ENCODE measurements at regions not wholly inside any gene's neighbourhood (a gene's known extent, or its start where the extent isn't known, plus 50 kb on each side); places are given as distances from the start of the nearest gene placed in this dataset.

DNA sequence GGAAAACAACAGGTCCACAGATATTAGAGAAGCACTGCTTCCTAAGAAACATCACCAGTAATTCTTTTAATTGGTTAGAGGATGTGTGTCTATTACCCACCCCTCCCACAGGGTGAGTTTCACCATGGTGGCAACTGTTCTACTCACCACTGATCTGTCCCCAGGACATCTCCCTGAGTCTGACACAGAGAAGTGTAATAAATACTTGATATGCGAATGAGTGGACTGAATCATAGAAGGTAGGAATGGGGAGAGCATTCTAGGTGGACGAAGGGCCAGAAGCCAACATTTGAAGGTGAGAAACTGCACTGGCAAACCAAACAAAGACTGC, 452.7 kb upstream of the PROK2 start:
- DNase-seq (ENCODE audit: low read depth in 2 of 2) = no peak

GRCh38 chr3:72234391-72234790, 449.4 kb upstream of the PROK2 start:
- DNase-seq (ENCODE audit: low read depth in 2 of 2) = no peak

DNA sequence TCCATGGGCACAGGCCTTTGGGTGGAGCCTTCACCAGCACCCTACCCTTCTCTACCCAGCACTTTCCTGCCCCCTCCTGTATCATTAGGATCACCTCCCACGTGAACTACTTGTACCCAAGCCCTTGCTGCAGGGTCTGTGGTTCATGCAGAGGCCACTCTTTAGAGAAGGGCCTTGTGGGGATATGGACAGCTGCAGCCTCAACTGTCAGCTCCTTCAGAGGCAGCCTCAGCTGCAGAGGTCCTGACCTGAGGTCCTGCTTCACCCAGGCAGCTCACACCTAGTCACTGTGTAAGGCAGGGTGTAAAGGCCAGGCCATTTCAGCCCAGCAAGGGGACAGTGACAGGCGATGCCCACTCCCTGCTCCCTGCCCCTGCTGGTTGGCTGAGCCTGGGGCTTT, 448.6 kb upstream of the PROK2 start:
- no peak for DNase-seq (ENCODE audit: low read depth in 2 of 2)

DNA sequence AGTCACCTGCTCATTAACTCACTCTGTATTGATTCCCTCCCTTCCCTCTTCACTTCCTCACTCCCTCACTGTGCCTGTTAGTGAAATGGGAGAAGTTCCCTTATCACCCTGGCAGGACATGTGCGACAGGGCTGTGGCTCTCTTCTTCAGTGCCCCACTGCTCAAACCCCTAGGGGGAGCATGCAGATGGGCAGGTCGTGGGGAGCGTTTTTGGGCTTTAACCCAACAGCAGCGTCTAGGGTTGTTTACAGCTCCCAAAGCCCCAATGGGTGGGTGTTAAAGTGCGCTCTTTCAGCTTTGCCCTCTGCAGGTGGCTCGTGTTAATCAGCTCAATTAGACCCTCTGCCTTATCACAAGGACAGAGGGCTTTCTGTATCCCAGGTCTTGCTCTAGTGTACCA, 447.8 kb upstream of the PROK2 start:
- no peak for DNase-seq (ENCODE audit: low read depth in 2 of 2)

DNA sequence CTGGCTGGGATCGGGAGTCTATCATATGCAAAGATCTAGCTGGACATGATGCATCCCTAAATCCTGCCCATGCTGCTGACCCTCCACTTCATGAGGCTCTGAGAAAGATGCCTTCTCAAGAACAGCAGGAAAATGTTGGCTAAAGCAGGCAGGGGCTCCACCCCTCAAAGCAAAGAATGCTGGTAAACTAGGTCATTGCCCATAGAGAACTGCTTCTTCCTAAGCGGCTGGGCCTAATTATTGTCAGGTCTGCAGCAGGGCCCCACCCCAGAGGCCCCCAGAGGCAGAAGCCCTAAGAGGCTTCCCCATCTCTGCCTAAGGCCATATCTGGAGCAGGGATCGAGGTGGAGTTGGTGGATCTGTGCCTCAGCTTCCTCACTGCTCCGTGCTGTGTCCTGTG, 447.4 kb upstream of the PROK2 start:
- DNase-seq (ENCODE audit: low read depth in 2 of 2) = no peak

- DNase-seq (ENCODE audit: low read depth in 2 of 2) = no peak
Measured at GRCh38 chr3:72231439-72232196, 446.7 kb upstream of the PROK2 start.

DNA sequence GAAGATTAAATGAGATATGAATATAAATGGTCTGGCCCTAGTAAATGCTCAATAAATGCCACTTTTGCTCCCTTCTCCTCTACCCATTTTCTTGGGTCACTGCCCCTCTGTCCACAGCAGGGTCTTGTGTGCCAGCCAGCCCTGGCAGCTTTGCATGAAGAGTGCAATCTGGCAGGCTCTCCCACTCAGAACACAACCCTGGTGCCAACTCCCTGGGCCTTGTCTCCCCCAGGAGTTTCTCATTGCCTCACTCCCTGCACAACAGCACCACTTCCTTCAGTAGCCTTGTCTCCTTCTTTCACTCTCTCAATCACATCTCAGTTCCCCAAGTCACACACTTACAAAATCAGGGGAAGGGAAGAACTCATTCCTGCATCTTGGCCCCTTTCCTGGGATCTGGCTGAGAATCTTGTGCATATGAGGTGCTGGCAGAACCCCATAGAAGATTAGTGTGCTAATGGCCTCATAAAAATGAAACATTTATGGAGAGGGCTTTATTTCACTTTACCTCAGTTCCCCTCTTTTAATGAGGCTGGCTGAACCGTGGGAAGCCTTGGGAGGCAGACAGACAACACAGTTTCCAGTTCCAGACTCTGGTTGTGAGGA, 445.9 kb upstream of the PROK2 start:
- no peak for DNase-seq (ENCODE audit: low read depth in 2 of 2)

DNA sequence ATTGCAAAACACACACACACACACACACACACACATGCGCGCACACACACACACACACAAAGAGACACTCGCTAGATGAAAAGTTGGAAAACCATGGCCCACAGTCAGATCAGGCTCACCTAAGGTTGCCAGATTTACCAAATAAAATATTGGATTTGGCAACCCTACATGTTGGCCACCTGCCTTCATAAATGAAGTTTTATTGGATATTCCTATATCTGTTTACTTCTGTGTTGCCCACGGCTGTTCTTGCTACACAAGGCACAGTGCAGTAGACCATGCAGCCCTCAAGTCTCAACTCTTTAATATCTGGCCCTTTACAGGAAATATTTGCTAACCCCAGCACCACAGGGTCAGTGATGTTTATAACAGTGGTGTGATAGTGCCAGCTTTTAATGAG, 445.0 kb upstream of the PROK2 start:
- DNase-seq (ENCODE audit: low read depth in 2 of 2) = no peak

DNA sequence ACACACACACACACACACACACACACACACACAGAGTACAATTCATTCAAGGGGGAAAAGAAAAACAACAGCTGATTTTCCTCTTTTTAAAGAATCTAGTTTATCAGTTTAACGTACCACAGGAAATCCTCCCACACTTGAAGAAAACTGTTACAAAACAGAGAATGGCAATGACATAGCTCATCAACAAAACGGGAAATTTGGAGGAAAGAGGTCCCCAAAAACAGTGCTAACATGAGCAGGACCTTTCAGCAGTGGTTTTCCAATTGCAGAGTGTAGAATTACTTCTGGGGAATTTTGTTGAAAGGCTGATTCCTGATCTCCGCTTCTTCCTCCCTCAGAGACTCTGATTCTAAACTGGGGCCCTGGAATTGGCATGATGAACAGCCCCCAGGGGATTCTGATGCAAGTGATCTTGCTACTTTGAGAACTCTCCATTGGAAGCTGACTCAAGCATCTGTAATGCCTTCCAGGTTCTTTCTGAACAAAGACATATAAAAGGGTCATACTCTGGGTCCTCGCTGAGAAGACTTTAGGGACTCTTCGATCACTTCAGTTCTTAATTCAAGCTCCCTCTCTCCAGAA, 442.6 kb upstream of the PROK2 start:
- DNase-seq (ENCODE audit: low read depth in 2 of 2) = no peak

DNA sequence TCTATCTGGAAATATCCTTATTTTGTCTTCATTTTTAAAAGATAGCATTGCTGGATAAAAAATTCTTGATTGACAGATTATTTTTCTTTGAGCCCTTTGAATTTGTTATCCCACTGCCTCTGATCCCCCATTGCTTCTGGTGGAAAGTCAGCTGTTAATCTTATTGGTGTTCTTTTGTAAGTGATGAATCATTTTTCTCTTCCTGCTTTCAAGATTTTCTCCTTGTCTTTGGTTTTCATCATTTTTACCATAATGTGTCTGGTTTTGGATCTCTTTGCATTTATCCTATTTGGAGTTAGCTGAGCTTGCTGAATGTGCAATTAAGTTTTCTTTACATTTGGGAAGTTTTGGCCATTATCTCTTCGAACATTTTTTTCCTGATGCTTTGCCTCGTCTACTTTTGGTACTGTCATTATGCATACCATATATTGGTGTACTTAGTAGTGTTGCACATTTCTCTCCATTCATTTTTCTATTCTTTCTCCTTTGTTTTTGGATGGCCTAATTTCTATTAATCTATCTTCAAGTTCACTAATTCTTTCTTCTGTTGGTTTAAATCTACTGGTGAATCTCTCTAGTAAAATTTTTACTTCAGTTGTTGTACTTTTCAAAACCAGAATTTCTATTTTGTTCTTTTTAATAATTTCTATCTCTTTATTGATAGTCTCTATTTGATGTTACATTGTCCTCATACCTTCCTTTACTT, 440.0 kb upstream of the PROK2 start:
- no peak for DNase-seq (ENCODE audit: low read depth in 2 of 2)

GRCh38 chr3:72223628-72224027, 438.7 kb upstream of the PROK2 start:
- DNase-seq (ENCODE audit: low read depth in 2 of 2) = no peak

GRCh38 chr3:72223116-72223515, 438.2 kb upstream of the PROK2 start:
- DNase-seq (ENCODE audit: low read depth in 2 of 2) = no peak

GRCh38 chr3:72222410-72222809, 437.5 kb upstream of the PROK2 start:
- no peak for DNase-seq (ENCODE audit: low read depth in 2 of 2)

DNA sequence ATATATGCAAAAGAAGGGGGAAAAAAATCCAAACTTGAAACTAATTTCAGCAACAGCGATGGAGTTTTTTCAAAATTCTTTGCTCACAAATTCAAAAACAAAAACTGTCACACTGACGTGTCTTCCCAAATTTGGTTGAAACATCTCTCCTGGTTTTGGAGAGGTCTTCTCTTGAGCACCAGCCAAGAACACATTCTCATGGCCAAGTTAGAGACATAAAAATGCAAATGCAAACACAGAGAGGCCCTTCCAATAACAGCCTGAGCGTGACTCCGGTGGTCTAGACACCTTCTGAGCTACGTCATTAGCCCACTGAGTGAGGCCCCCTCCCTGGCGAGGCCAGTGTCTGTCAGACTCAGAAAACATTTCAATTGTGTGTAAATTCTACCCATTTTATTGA, 436.0 kb upstream of the PROK2 start:
- no peak for DNase-seq (ENCODE audit: low read depth in 2 of 2)

GRCh38 chr3:72219752-72220151, 434.8 kb upstream of the PROK2 start:
- no peak for DNase-seq (ENCODE audit: low read depth in 2 of 2)

DNA sequence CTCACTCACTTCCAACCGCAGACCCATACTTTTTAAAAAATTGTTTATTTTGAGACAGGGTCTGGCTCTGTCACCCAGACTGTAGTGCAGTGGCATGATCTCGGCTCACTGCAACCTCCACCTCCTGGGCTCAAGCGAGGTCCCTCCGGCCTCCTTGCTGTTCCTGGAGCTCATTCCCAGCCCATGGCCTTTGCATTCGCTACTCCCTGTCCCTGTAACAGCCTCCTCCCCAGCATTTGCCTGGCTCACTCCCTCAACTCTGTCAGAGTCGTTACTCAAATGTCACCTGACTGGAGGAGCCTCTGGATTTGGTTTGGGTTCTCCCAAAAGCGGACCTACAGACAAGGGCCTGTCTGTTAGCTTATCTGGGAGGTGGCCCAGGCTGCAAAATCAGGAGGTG, 432.6 kb upstream of the PROK2 start:
- DNase-seq (ENCODE audit: low read depth in 2 of 2) = no peak

DNA sequence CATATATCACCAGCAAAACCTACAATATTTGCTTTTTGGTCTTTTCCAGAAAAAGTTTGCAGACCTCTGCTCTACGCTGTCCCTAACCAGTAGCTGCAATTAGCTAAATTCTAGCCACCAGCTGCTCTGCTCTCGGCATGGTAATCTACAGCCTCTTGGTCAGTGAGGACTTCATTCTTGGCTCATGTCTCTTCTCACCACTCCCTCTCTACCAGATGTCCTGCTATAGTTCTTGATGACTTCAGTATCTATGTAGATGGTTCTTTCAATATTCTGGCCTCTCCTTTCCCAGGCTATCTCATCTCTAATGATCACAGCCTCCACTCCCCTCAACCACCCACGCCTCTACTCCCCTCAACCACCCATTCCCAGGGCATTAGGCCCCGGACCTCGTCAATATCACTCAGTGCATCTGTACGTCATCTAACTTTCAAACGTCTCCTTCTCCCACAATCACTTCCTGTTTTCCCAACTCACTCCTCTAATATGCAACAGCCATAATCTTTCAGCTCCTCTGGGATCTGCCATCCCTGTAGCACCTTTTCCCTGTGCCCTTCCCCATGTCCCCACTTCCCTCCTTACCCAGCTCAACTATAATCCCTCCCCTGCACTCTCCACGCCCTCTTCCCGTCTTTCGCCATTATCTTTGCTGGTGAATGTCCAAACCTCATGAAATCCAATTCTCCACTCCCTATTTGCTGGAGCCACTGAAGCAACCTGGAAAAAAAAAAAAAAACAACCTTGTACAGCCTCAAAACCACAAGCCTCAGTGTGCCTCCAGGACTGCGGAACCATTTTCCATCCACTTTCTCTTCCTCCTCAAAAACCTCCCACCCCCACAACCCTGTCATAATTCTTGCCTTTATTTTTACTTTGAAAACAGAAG, 429.4 kb upstream of the PROK2 start:
- no peak for DNase-seq (ENCODE audit: low read depth in 2 of 2)

DNA sequence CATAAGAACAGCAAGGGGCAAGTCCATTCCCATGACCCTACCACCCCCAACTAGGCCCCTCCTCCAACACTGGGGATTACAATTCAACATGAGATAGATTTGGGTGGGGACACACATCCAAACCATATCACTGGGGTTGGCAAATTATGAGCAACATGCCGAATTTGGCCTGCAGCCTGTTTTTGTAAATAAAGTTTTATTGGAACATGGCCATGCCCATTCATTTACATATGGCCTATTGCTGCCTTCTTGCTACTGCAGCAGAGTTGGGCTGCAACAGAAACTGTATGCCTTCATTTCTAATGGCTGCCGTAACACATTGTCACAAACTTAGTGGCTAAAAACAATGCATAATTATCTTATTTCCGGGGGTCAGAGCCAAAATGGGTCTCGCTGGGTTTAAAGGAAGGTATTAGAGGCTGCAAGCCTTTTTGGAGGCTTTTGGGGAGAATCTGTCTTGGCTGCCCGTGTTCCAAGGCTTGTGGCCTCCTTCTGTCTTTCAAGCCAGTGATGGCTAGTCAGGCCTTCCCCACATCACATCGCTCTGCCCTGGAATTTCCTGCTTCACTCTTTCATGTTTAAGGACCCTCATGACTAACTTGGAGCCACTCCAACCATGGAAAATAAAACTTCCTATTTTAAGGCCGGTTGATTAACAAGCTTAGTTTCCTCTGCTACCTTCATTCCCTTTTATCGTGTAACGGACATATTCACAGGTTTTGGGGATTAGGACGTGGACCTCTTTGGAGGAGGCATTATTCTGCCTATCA, 428.5 kb upstream of the PROK2 start:
- DNase-seq (ENCODE audit: low read depth in 2 of 2) = no peak

DNA sequence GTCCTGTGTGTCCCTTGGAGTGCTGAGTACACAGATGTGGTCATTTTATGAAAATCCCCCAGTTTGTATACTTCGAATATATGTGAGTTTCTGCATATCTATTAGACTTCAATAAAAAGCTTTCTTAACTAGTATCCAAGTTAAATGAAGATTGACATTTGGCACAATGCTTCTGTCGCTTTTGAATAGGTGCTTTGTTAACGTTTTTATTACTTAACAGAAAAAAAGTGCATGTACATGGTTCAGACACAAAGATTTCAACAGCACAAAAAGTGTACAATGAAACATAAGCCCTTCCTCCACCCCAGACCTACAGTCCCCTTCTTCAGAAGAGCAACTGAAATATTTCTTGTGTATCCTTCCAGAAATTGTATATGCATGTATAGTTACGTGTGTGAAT, 427.4 kb upstream of the PROK2 start:
- DNase-seq (ENCODE audit: low read depth in 2 of 2) = no peak

GRCh38 chr3:72210261-72210660, 425.3 kb upstream of the PROK2 start:
- no peak for DNase-seq (ENCODE audit: low read depth in 2 of 2)

GRCh38 chr3:72205297-72205826, 420.4 kb upstream of the PROK2 start:
- no peak for DNase-seq (ENCODE audit: low read depth in 2 of 2)

Measured in activated CD4-positive, alpha-beta T cell treated with anti-CD3 and anti-CD28 coated beads for 24 hours (primary cell).